ENCODE measurements at regions not wholly inside any gene's neighbourhood (a gene's known extent, or its start where the extent isn't known, plus 50 kb on each side); places are given as distances from the start of the nearest gene placed in this dataset.
"Not testable (repeated sequence)": the region's sequence is repeated elsewhere in the genome, so short reads cannot be mapped to it uniquely, and the experiment has no call there.

DNA sequence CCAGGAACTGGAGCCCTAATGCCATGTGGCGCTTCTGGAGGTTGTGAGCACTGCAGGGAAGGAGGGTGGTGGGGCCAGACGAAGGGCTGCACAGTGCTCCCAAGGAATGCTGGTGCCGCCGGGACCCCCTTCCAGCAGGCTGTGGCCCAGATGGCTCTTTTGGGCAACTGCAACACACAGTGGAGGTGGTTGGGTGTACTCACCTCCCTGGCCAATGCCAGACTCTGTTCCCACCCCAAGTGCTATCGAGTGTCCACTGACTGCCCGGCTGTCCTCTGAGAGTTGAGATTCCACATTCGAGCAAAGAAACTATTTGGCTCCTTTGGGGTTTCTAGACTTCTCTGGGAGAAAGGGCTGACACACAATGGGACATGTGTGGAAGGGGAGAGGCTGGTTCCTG lies 167.9 kb downstream of the RGS9 start:
- Mint-ChIP-seq H3K27ac (ENCODE audit: unreplicated experiment) (no peak overlapping the region), H3K4me3 (ENCODE audit: unreplicated experiment) (no peak overlapping the region), H3K27me3 (ENCODE audit: low read depth, unreplicated experiment) (peaks cover 25% of the 10 kb centered on the region), H3K4me1 (ENCODE audit: low read depth, unreplicated experiment) (no peaks in the 10 kb centered on the region), H3K36me3 (ENCODE audit: low read depth, unreplicated experiment) (peaks cover 2% of the 10 kb centered on the region), H3K9me3 (ENCODE audit: unreplicated experiment) (peaks cover 14% of the 10 kb centered on the region)
- no peaks in the 10 kb centered on the region for H3K4me1 ChIP-seq (ENCODE audit: insufficient read depth, low read length)
- no peaks in the 10 kb centered on the region for H3K79me2 ChIP-seq (ENCODE audit: insufficient read depth, low read length)
- H3K36me3 ChIP-seq (ENCODE audit: insufficient read depth, low read length): no peaks in the 10 kb centered on the region
- no peak for DNase-seq (ENCODE audit: low read depth)
- no peaks in the 10 kb centered on the region for H3K9me3 ChIP-seq (ENCODE audit: insufficient read depth, low read depth, low read length)
- no peak overlapping the region for H3K9ac ChIP-seq (ENCODE audit: low read length)
- no peaks in the 10 kb centered on the region for H4K20me1 ChIP-seq (ENCODE audit: insufficient read depth, low read length)
- no peak overlapping the region for H3K4me3 ChIP-seq (ENCODE audit: insufficient read depth, low read depth, low read length)
- no peak overlapping the region for H3K27ac ChIP-seq (ENCODE audit: low read depth, low read length)
- peaks cover 19% of the 10 kb centered on the region for H3K27me3 ChIP-seq (ENCODE audit: insufficient read depth, low read length)
- TF ChIP-seq, protein P1, sequence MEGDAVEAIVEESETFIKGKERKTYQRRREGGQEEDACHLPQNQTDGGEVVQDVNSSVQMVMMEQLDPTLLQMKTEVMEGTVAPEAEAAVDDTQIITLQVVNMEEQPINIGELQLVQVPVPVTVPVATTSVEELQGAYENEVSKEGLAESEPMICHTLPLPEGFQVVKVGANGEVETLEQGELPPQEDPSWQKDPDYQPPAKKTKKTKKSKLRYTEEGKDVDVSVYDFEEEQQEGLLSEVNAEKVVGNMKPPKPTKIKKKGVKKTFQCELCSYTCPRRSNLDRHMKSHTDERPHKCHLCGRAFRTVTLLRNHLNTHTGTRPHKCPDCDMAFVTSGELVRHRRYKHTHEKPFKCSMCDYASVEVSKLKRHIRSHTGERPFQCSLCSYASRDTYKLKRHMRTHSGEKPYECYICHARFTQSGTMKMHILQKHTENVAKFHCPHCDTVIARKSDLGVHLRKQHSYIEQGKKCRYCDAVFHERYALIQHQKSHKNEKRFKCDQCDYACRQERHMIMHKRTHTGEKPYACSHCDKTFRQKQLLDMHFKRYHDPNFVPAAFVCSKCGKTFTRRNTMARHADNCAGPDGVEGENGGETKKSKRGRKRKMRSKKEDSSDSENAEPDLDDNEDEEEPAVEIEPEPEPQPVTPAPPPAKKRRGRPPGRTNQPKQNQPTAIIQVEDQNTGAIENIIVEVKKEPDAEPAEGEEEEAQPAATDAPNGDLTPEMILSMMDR (IDR thresholded peaks at IDR 0.05; ENCODE audit: insufficient read depth, low read depth, low read length): no peak
- no peak for TF ChIP-seq EZH2 (IDR thresholded peaks at IDR 0.05; ENCODE audit: insufficient read depth, low read length)
- no peak for FAIRE-seq
- no peak overlapping the region for H2AFZ ChIP-seq (ENCODE audit: low read depth, low read length)
- H3K4me2 ChIP-seq (ENCODE audit: low read length): no peak overlapping the region

DNA sequence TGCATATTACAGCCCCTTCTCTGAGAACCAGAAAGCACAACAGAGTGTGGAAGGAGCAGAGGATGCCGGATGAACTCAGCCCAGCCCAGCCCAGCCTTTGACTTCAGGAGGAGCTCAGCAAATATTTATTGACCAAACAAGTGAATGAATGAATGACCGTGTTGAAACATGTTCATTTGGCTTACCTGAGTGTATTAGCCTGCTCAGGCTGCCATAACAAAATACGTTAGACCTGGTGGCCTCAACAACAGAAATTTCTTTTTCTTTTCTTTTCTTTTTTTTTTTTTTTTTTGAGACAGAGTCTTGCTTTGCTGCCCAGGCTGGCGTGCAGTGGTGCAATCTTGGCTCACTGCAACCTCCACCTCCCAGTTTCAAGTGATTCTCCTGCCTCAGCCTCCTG lies 164.7 kb downstream of the RGS9 start:
- H3K27me3 ChIP-seq (ENCODE audit: insufficient read depth, low read length): peaks cover 10% of the 10 kb centered on the region
- not testable (repeated sequence) for H3K9ac ChIP-seq (ENCODE audit: low read length); H4K20me1 ChIP-seq (ENCODE audit: insufficient read depth, low read length); H3K4me3 Mint-ChIP-seq (ENCODE audit: unreplicated experiment); H2AFZ ChIP-seq (ENCODE audit: low read depth, low read length); H3K4me1 ChIP-seq (ENCODE audit: insufficient read depth, low read length); H3K4me3 ChIP-seq (ENCODE audit: insufficient read depth, low read depth, low read length); FAIRE-seq; H3K27ac ChIP-seq (ENCODE audit: low read depth, low read length); H3K36me3 ChIP-seq (ENCODE audit: insufficient read depth, low read length); H3K27ac Mint-ChIP-seq (ENCODE audit: unreplicated experiment); H3K4me1 Mint-ChIP-seq (ENCODE audit: low read depth, unreplicated experiment); H3K79me2 ChIP-seq (ENCODE audit: insufficient read depth, low read length); H3K4me2 ChIP-seq (ENCODE audit: low read length); H3K9me3 ChIP-seq (ENCODE audit: insufficient read depth, low read depth, low read length); DNase-seq (ENCODE audit: low read depth); H3K36me3 Mint-ChIP-seq (ENCODE audit: low read depth, unreplicated experiment)
- Mint-ChIP-seq H3K27me3 (ENCODE audit: low read depth, unreplicated experiment) (peaks cover 14% of the 10 kb centered on the region), H3K9me3 (ENCODE audit: unreplicated experiment) (peaks cover 15% of the 10 kb centered on the region)

DNA sequence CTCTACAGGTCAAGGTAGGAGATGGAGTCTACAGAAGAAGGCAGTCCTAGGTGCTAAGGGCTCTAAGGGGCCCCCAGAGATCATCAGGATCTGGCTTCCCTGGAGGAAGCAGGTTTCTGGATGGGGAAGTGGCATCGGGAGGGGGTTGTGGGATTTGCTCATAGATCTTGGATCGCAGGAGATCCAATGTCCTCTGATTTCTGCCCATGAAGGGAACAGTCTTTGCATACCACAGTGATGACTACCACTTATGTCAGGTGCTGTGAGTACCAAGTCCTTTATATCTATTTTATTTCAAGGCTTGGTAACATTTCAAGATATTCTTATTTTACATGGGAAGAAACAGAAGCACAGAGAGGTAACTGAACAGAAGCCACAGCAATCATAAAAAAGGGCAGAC lies 164.0 kb downstream of the RGS9 start:
- Histone ChIP-seq H3K27me3 (ENCODE audit: insufficient read depth, low read length) (peaks cover 5% of the 10 kb centered on the region), H4K20me1 (ENCODE audit: insufficient read depth, low read length) (no peaks in the 10 kb centered on the region), H3K36me3 (ENCODE audit: insufficient read depth, low read length) (no peaks in the 10 kb centered on the region), H3K79me2 (ENCODE audit: insufficient read depth, low read length) (no peaks in the 10 kb centered on the region), H3K27ac (ENCODE audit: low read depth, low read length) (no peak overlapping the region), H3K9ac (ENCODE audit: low read length) (no peak overlapping the region), H3K4me3 (ENCODE audit: insufficient read depth, low read depth, low read length) (no peak overlapping the region), H3K4me1 (ENCODE audit: insufficient read depth, low read length) (no peaks in the 10 kb centered on the region), H3K9me3 (ENCODE audit: insufficient read depth, low read depth, low read length) (no peaks in the 10 kb centered on the region), H3K4me2 (ENCODE audit: low read length) (no peak overlapping the region), H2AFZ (ENCODE audit: low read depth, low read length) (no peak overlapping the region)
- Mint-ChIP-seq H3K36me3 (ENCODE audit: low read depth, unreplicated experiment) (peaks cover 2% of the 10 kb centered on the region), H3K9me3 (ENCODE audit: unreplicated experiment) (peaks cover 15% of the 10 kb centered on the region), H3K4me1 (ENCODE audit: low read depth, unreplicated experiment) (no peaks in the 10 kb centered on the region), H3K4me3 (ENCODE audit: unreplicated experiment) (no peak overlapping the region), H3K27me3 (ENCODE audit: low read depth, unreplicated experiment) (peaks cover 14% of the 10 kb centered on the region), H3K27ac (ENCODE audit: unreplicated experiment) (no peak overlapping the region)
- no peak for TF ChIP-seq EZH2 (IDR thresholded peaks at IDR 0.05; ENCODE audit: insufficient read depth, low read length)
- TF ChIP-seq, protein P1 (IDR thresholded peaks at IDR 0.05; ENCODE audit: insufficient read depth, low read depth, low read length): no peak
- DNase-seq (ENCODE audit: low read depth): no peak
- FAIRE-seq: no peak

All from astrocyte (in vitro differentiated cells and primary cell).